ENCODE measurements at regions not wholly inside any gene's neighbourhood (a gene's known extent, or its start where the extent isn't known, plus 50 kb on each side); places are given as distances from the start of the nearest gene placed in this dataset.

DNA sequence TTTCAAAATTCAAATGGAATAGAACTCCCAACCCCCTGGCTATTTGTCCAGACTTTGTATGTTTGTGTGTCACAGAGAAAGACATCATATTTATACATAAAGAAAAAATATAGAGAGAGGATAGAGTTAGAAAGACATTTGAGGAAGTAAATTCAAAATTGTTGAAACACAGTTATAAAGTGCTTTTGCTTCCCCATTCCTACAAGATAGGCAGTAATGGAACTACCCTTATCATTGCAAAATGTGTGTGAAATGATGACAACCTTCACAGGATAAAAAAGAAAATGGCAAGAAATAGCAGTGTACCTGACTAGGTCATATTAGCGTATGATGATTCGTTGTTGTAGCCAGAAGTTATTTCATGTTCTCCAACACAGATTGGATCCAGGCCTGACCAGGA lies 63.1 kb downstream of the FZD1 start:
- no peaks in the 10 kb centered on the region for H4K20me1 ChIP-seq (ENCODE audit: insufficient read depth)
- TF ChIP-seq, protein P1, sequence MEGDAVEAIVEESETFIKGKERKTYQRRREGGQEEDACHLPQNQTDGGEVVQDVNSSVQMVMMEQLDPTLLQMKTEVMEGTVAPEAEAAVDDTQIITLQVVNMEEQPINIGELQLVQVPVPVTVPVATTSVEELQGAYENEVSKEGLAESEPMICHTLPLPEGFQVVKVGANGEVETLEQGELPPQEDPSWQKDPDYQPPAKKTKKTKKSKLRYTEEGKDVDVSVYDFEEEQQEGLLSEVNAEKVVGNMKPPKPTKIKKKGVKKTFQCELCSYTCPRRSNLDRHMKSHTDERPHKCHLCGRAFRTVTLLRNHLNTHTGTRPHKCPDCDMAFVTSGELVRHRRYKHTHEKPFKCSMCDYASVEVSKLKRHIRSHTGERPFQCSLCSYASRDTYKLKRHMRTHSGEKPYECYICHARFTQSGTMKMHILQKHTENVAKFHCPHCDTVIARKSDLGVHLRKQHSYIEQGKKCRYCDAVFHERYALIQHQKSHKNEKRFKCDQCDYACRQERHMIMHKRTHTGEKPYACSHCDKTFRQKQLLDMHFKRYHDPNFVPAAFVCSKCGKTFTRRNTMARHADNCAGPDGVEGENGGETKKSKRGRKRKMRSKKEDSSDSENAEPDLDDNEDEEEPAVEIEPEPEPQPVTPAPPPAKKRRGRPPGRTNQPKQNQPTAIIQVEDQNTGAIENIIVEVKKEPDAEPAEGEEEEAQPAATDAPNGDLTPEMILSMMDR (IDR thresholded peaks at IDR 0.05; ENCODE audit: poor library complexity, severe bottlenecking) = no peak
- TF ChIP-seq, protein P2, sequence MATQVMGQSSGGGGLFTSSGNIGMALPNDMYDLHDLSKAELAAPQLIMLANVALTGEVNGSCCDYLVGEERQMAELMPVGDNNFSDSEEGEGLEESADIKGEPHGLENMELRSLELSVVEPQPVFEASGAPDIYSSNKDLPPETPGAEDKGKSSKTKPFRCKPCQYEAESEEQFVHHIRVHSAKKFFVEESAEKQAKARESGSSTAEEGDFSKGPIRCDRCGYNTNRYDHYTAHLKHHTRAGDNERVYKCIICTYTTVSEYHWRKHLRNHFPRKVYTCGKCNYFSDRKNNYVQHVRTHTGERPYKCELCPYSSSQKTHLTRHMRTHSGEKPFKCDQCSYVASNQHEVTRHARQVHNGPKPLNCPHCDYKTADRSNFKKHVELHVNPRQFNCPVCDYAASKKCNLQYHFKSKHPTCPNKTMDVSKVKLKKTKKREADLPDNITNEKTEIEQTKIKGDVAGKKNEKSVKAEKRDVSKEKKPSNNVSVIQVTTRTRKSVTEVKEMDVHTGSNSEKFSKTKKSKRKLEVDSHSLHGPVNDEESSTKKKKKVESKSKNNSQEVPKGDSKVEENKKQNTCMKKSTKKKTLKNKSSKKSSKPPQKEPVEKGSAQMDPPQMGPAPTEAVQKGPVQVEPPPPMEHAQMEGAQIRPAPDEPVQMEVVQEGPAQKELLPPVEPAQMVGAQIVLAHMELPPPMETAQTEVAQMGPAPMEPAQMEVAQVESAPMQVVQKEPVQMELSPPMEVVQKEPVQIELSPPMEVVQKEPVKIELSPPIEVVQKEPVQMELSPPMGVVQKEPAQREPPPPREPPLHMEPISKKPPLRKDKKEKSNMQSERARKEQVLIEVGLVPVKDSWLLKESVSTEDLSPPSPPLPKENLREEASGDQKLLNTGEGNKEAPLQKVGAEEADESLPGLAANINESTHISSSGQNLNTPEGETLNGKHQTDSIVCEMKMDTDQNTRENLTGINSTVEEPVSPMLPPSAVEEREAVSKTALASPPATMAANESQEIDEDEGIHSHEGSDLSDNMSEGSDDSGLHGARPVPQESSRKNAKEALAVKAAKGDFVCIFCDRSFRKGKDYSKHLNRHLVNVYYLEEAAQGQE (IDR thresholded peaks at IDR 0.05; ENCODE audit: borderline replicate concordance) = no peak
- TF ChIP-seq TAF1 (IDR thresholded peaks at IDR 0.05; ENCODE audit: low read depth) = no peak
- TF ChIP-seq POLR2AphosphoS5 (IDR thresholded peaks at IDR 0.05) = no peak
- no peak for TF ChIP-seq EP300 (conservative IDR thresholded peaks at IDR 0.05; ENCODE audit: poor library complexity, severe bottlenecking)
- no peak for TF ChIP-seq SMC3 (conservative IDR thresholded peaks at IDR 0.05; ENCODE audit: poor library complexity)
- TF ChIP-seq MXI1 (conservative IDR thresholded peaks at IDR 0.05; ENCODE audit: poor library complexity, severe bottlenecking) = no peak
- TF ChIP-seq EZH2 (IDR thresholded peaks at IDR 0.05; ENCODE audit: borderline replicate concordance, insufficient read depth, low read length, poor library complexity, severe bottlenecking) = no peak
- no peak for TF ChIP-seq RAD21 (conservative IDR thresholded peaks at IDR 0.05)

DNA sequence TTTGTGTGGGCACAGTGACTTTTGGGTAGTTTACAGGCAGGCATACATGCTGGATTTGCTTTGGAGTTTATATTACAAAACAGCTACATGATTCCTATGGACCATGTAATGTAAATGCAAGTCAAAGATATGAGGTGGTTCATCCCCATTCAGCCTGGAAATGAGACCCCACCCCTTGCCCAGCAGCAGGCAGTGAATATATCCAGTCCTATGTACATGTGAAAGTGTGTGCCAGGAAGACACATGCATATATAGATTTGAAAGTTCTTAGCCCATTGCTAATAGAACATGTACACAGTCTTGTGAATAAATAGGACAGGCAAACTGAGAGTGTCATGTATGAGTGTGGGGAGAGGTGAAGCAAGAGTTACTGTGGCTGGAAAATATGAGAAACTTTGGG lies 65.3 kb downstream of the FZD1 start:
- Histone ChIP-seq H3K9ac (ENCODE audit: low read length) (no peak overlapping the region), H3K27me3 (ENCODE audit: insufficient read depth, low read depth, low read length) (no peaks in the 10 kb centered on the region), H2AFZ (ENCODE audit: low read depth, low read length) (no peak overlapping the region), H3K9me2 (ENCODE audit: insufficient read depth, low read length) (no peaks in the 10 kb centered on the region), H3K4me3 (ENCODE audit: low read length) (no peak overlapping the region), H3K79me2 (replicated peaks; ENCODE audit: insufficient read depth, low read length) (no peaks in the 10 kb centered on the region), H3K36me3 (ENCODE audit: insufficient read depth, low read length) (no peaks in the 10 kb centered on the region), H3F3A (ENCODE audit: insufficient read depth, low read length, poor library complexity, severe bottlenecking) (no peaks in the 10 kb centered on the region), H3K4me2 (ENCODE audit: low read length) (no peak overlapping the region), H4K20me1 (ENCODE audit: insufficient read depth) (no peaks in the 10 kb centered on the region), H3K27ac (ENCODE audit: low read length) (no peak overlapping the region), H3K9me3 (ENCODE audit: low read length) (no peaks in the 10 kb centered on the region)
- no peak for TF ChIP-seq RAD21 (conservative IDR thresholded peaks at IDR 0.05)
- no peak for TF ChIP-seq MXI1 (conservative IDR thresholded peaks at IDR 0.05; ENCODE audit: poor library complexity, severe bottlenecking)
- TF ChIP-seq, protein P1 (IDR thresholded peaks at IDR 0.05; ENCODE audit: poor library complexity, severe bottlenecking) = no peak
- TF ChIP-seq POLR2AphosphoS5 (IDR thresholded peaks at IDR 0.05) = no peak
- TF ChIP-seq, protein P2 (IDR thresholded peaks at IDR 0.05; ENCODE audit: borderline replicate concordance) = no peak
- TF ChIP-seq EZH2 (IDR thresholded peaks at IDR 0.05; ENCODE audit: borderline replicate concordance, insufficient read depth, low read length, poor library complexity, severe bottlenecking) = no peak
- TF ChIP-seq EP300 (conservative IDR thresholded peaks at IDR 0.05; ENCODE audit: poor library complexity, severe bottlenecking) = no peak
- no peak for TF ChIP-seq TAF1 (IDR thresholded peaks at IDR 0.05; ENCODE audit: low read depth)
- TF ChIP-seq SMC3 (conservative IDR thresholded peaks at IDR 0.05; ENCODE audit: poor library complexity) = no peak

More for the DNA sequence above, 63.1 kb downstream of the FZD1 start:
- H3F3A ChIP-seq (ENCODE audit: insufficient read depth, low read length, poor library complexity, severe bottlenecking) = no peaks in the 10 kb centered on the region
- no peak overlapping the region for H2AFZ ChIP-seq (ENCODE audit: low read depth, low read length)
- H3K9me2 ChIP-seq (ENCODE audit: insufficient read depth, low read length) = no peaks in the 10 kb centered on the region
- H3K9ac ChIP-seq (ENCODE audit: low read length) = no peak overlapping the region
- no peaks in the 10 kb centered on the region for H3K27me3 ChIP-seq (ENCODE audit: insufficient read depth, low read depth, low read length)
- no peaks in the 10 kb centered on the region for H3K79me2 ChIP-seq (replicated peaks; ENCODE audit: insufficient read depth, low read length)
- H3K27ac ChIP-seq (ENCODE audit: low read length) = no peak overlapping the region
- H3K9me3 ChIP-seq (ENCODE audit: low read length) = no peaks in the 10 kb centered on the region
- H3K4me2 ChIP-seq (ENCODE audit: low read length) = no peak overlapping the region
- H3K4me3 ChIP-seq (ENCODE audit: low read length) = no peak overlapping the region
- H3K36me3 ChIP-seq (ENCODE audit: insufficient read depth, low read length) = no peaks in the 10 kb centered on the region

All from neural cell (in vitro differentiated cells).